ENCODE measurements at regions not wholly inside any gene's neighbourhood (a gene's known extent, or its start where the extent isn't known, plus 50 kb on each side); places are given as distances from the start of the nearest gene placed in this dataset.

DNA sequence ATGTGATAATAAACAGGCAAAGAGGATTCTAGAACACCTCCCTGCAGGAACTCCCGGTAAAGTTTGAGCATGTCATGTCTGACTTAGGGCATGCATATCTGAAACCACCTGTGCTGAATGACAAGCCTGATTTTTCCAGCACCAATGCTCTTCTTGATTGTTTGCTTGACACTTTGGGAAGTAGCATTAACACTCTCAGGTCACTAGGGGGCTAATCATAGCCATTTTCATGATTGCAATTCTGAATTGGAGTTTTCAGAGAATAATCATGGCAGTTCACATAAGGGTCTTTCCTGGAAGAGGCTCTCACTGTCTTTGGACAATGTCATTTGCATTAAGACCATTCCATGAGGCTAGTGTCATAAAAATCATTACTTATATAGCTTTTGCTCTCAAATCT lies 234.4 kb upstream of the MTNR1B start:
- DNase-seq (ENCODE audit: insufficient read length, low spot score), result no peak
- no peak for FAIRE-seq

DNA sequence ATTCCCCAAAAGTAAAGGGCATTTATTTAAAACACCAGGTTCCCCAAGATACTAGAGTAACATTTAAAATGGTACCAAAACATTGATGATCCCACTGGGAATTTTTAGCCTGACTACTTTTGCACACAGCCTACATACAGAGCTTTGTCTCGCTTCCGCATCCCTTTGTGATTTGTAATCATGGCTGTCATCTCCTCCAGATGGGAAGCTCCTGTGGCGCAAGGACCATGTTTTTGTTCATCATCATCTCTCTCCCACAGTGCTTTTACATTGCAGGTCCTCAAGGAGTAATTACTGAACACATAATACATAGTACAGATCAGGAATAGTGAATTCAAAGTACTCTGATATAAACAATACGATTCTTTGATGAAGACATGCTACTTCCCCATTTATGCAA lies 231.2 kb upstream of the MTNR1B start:
- FAIRE-seq (no peak), DNase-seq (ENCODE audit: insufficient read length, low spot score) (no peak)

DNA sequence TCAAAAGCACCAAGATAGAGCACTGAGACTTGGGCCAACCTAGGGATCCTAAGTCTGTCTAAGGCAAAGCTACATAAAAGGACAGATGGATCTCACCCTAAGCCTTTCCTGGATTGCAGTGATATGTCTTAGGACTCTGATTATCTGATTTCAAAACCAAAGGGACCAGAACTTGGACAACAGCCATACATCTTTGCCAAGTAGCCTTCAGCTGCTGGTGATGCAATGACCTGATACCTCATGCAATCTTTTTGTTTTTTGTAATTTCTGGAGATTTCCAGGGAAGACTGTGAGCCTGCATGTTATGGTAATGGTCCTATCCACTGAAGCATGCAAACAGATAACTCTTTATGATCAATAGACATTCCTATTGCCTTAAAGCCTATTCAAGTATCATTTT lies 230.4 kb upstream of the MTNR1B start:
- FAIRE-seq (no peak), DNase-seq (ENCODE audit: insufficient read length, low spot score) (no peak)

DNA sequence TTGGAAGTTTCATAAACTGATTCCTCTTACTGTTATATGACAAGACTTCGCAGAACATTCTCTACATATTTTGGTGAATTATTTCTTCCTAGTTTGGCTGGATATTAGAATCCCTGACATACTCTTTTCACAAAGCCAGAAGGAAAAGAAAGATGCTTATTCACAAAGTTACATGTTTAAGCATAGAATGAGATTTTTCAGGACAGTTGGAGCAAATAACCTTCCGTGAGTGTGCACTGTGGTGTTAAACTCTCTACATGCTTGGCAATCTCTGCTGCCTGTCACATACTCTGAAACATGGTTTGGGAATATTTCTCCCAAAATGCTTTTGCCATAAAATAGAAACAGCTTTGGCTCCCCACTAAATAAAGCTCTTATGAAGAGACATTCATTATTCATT lies 230.0 kb upstream of the MTNR1B start:
- DNase-seq (ENCODE audit: insufficient read length, low spot score) (no peak), FAIRE-seq (no peak)

DNA sequence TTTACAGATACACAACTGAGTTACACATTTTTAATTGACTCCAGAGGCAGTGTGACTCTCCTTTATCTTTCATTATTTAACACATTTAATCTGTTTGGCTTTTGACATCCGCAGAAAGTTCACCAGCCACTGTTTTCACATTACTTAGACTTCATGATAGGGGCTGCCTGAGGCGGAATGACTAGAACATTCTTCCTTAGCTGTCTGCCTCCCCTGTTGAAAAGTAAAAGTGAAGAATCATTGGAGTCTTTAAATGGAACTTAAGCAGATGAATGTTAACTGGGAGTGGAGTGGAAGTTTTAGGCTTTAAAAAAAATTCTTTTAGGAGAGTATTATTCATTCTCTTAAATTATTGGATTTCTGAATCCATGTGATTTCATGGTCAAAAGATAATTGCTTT lies 229.2 kb upstream of the MTNR1B start:
- FAIRE-seq, result no peak

DNA sequence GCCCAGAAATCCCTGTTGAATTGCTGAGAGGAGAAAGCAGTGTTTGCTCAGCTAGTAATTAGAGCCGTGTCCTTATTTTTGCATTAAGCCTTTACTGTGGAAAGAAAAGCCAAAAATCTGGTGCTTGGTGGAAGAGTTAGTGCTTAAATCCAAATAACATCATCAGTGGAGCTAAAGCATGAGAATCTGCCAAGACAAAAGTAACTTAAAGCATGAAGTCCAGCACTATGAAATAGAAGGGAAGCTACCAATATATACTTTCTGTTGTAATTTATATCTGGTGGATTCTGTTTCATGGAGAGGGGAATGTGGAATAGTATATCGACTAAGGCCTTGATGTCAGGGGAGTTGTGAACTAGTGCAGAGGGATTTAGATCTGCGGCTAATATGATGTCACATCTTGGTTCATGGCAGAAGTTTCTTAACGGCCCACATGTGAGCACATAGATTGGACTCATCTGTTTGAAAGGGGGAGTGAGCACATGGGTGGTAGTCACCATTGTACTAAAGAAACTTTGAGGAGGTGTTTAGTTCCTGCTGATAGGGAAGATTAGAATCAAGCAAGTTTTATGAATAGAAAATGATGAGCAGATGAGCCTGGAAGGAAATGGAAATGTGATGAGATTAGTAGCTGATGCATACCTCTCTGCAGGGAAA lies 224.4 kb upstream of the MTNR1B start:
- DNase-seq (ENCODE audit: insufficient read length, low spot score) (no peak), FAIRE-seq (no peak)

More for the DNA sequence above, 229.2 kb upstream of the MTNR1B start:
- DNase-seq (ENCODE audit: insufficient read length, low spot score), result no peak

DNA sequence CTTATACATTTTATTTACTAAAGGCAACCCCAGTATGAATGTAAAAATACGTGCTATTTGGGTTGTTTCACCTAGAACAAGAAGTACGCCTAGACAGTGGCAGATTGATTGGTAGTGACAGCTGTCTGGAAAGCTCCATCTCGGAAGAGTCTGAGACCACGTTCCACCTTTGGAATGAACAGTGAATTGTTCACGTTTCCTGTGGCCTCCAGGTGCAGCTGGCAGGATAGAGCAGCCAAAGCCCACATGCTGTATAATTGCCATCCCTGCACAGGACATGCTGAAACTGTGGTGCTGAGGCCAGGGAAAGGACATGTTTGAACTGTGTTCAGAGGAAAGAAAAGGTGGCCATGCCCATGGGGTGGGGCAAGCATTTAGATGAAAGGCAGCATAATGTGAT lies 218.7 kb upstream of the MTNR1B start:
- FAIRE-seq (no peak), DNase-seq (ENCODE audit: insufficient read length, low spot score) (no peak)

DNA sequence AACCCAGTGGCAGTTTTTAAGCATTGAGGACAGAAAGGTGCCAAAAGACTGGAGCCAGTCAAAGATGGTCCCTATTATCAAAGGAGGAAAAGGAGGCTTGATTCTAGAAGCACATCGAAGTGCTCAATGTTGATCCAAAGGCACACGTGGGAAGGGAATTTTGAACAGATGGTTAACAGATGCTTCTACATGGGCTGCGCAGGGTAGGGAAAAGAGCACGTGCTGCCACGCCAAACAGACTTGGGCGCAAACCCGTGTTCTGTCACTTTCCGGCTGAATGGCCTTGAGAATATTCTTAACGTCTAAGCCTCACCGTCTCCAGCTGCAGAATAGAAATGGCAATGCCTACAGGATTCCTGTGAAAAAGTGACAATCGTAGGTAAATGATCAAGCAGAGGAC lies 217.9 kb upstream of the MTNR1B start:
- DNase-seq (ENCODE audit: insufficient read length, low spot score) (no peak), FAIRE-seq (no peak)

DNA sequence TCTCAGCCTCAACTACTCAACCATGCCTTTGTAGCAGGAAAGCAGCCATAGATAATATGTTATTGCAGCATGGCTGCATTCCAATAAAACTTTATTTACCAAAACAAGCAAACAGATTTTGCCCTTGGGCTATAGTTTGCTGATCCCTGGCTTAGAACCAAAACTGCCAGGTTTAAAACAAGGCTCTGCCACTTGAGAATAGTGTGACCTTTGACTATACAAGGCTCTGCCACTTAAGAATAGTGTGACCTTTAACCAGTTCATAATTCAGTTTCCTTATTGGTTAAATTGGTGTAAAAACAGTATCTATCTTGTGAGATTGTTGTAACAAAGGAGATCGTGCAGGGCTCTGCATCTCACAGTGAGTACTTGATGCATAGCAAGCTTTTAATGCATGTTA lies 217.3 kb upstream of the MTNR1B start:
- FAIRE-seq (no peak), DNase-seq (ENCODE audit: insufficient read length, low spot score) (no peak)

DNA sequence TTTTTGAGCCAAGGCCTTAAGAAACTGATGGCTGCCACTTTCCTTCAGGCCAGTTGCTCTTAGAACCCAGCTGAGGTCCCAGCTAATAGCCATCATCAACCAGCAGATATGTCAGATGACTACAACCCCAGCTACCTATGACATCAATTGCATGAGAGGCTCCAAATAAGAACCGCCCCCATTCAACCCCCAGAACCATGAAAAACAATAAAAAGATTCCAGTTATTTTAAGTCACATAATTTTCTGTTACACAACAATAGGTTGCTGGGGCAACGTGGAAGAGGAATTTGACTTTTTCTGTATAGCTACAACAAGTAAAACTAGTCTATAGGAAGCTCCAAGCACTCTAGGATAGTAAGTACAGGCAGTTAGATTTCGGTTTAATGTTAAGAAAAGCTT lies 216.3 kb upstream of the MTNR1B start:
- DNase-seq (ENCODE audit: insufficient read length, low spot score) (no peak), FAIRE-seq (no peak)

DNA sequence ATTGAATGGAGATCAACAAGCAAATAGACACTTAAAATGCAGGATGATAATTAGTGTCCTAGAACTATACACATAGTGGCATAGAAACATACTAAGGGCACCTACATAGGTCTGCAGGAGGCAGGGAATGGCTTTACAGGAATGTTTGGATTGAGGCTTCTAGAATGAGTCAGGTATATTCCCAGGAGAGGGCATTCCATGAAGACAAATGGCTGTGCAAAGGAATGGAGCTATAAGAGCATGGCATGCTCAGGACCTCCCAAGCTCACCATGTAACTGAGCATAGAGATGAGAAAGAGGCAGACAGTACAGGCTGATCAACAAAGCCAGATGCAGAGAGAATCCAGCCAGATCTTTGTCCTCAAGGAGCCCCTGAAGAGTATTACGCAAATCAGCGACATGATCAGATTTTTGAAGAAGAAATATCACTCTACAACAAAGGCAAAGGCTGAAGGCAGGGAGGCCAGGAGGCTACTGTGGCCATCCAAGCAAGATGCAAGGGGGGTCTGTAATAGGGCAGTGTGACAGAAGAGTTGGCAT lies 211.1 kb upstream of the MTNR1B start:
- no peak for DNase-seq (ENCODE audit: insufficient read length, low spot score)
- FAIRE-seq, result no peak

DNA sequence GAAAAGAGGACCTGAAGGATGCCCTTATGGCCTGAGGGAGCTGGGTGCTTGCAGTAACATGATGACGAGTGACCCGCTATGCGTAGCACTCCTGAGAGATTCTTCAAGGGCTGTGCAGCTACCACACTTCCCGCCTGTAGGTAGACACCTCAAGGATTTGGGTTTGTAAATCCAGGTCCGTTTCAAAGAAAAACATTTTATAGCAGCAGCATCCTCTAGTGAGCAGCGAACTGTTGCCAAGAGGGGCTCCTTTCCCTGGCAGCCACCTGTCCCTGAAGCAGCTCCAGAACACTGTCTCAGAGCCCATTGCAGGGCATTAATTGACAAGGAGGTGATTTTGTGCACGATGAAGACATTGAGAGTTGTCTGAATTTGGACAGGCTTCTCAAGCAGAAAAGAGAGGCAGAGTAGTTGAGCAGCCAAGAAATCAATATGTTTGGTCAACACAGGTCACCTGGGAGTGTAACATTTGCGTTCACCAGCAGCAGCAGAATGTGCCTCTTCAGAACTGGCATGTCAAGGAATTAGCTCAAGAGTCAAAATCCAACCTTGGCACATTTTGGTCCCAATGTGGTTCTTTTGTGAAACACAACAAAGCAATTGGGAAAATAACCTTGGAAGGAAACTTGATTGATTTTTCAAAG lies 209.8 kb upstream of the MTNR1B start:
- no peak for DNase-seq (ENCODE audit: insufficient read length, low spot score)
- no peak for FAIRE-seq

DNA sequence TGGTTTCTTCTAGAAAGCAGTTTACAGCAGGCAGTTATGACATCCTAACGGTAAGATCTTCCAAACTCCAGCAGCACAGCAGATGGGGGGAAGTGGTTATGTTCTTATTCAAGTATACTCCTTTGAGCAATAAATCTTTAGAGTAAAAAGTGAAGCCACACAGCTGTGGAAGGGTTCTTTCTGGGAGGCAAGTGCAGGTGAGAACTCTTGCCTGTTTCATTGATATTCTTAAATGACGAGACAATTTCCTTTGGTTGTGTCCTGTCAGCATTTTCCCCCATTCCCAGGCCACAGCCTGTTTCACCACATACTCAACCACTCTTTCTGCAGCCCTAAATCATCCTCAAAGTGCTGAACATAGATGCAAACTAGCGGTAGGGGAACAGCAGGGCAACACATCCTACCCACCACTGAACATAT lies 207.3 kb upstream of the MTNR1B start:
- no peak for FAIRE-seq
- no peak for DNase-seq (ENCODE audit: insufficient read length, low spot score)

DNA sequence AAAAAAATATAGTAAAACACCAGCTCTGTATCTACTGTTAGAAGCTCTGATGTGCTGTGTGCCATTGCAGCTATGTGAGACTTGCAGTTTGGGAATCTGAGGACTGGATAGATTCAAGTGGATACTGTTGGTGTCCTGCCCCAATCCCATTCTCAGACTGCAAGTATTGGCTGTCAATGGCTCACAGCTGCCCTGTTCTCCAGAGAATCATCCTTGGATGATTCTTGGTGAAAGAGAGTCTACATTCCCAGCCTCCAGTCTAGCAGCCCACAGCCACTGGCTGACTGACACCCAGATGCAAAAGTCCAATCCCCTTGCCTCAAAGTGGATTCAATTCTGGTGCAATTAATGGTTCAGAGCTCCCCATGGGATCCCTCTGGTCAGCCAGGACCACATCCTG lies 206.1 kb upstream of the MTNR1B start:
- FAIRE-seq (no peak), DNase-seq (ENCODE audit: insufficient read length, low spot score) (no peak)

DNA sequence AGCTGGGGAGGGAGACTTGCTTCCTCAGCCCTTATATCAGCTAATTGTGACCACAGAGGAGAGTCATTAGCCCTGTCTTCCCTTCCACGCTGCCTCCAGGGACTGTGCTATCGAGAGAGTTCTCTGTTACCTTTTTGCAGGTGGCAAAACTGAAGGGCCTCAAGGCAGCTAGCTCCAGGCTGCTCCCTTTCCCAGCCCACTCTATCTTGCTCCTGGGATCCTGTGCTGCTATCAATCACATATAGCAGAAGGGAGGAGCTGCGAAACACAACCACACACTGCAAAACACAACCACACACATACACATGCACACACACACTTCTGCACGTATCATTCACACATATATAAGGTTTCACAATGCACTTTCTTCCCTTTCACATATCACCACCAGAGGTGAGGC lies 205.3 kb upstream of the MTNR1B start:
- FAIRE-seq, result no peak
- no peak for DNase-seq (ENCODE audit: insufficient read length, low spot score)

DNA sequence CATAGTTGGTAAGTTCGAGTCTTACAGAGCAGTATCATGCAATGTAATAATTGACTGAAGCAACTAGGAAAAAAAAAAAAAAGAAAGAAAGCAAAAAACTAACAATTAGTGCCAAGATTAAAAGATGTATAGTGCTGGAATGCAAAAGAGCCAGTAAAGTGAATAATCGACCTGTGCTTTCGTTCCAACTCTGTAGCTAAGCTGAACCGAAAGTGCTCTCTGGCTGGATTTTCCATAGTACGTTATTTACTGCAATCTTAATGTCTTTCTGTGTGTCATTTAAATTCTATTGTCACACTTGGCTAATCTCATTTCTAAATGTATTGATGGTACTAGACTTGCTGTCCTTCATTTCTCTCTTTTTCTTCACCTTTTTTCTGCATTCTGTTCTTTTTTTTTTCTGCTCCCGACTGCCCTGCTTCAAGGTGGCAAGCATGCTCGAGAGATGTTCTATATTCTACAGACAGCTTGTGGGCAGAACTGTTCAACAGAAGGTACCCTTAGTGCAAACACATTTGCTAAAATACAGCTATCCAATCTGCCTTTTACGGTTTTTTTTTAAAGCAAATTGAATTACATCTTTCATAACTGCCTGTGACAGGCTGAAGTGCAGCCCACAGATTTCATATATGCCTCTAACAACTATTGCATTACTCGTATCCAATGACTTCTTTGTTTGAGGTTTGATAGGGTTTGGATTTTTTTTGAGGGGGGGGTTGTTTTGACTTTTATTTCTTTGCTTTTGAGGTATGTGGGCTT lies 204.2 kb upstream of the MTNR1B start:
- DNase-seq (ENCODE audit: insufficient read length, low spot score) (no peak), FAIRE-seq (no peak)

DNA sequence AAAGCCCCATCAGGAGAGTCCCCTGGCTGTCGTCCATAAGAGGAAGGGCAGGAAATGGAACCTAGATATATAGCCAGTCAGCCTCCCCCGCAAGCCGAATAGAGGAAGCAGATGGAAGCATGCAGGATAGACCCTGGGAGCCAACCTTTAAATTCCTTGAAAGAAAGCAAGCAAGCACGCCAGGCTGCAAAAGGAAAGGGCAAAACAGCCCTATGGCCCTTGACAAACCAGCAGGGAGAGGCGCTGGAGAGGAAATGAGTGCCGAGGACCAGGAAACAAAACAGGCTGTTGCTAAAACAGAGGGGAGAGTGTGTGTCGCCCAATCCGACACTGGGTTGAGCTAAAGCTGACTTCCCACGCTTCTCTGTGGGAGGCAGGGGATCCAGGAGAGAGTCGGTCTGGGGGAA lies 203.5 kb upstream of the MTNR1B start:
- peak; percentile 5 for DNase-seq (ENCODE audit: insufficient read length, low spot score)
- no peak for FAIRE-seq

DNA sequence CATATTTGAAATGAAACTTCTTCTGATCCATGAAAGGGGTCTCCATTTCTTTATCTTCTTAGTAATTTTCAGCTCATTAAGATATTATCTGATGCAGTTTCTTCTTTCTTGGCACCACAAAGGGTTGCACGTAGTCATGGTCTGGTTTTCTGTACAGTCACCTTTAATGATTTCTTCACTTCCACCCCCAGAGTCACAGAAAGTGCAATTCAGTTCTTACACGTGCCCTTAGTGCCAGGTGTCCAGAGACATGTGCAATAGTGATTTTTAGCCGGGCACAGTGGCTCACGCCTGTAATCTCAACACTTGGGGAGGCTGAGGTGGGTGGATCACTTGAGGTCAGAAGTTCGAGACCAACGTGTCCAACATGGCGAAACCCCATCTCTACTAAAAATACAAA lies 202.8 kb upstream of the MTNR1B start:
- DNase-seq (ENCODE audit: insufficient read length, low spot score) (no peak), FAIRE-seq (no peak)

DNA sequence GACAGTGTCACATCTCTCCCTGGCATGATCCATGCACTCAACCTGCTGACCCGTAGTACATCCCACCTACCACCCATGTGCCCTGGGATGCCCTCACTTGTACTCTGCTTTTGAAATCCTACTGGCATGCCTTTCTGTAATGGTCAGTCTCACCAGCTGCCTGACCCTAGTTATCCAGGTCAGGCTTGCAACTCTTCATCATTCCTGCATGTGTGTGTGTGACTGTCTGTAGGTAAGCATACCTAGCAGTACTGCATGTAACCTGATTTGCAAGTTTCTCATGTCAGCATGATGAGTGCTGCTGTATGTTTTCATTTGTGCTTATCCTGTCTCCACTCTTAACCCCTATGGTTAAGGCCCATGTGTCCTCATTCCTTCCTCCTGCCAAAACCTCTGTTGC lies 202.0 kb upstream of the MTNR1B start:
- FAIRE-seq, result no peak
- DNase-seq (ENCODE audit: insufficient read length, low spot score), result no peak

DNA sequence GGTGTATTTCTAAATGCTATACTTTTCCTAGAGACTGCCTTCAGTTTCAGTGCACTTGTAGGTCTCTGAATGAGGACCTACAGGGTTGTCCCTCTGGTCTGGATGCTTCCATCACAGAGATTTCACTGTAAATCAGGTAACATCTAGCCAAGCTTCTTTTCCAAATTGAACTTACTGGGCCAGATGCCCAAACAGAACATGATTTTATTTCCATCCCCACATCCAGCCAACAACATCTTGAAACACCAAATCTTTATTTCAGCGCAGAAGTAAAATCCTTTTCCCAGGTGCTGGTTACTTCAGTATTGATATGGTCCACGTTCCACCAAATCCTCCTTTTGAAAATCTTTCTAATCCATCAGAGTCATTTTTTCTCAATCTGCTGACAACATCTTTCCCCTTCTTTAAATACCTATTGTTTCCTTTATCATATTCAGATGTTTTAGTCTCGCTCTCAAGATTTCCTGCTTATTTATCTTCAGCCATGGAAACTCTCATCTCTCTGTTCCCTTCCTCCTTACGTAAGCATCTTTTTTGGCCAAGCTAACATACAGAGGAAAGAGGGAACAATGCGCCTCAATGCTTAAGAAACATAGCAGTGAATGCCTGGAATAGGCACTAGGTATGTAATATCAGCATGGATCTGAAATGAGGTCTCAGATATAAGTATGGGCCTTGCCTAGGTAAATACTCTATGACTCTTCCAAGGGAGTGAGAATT lies 201.2 kb upstream of the MTNR1B start:
- FAIRE-seq (no peak), DNase-seq (ENCODE audit: insufficient read length, low spot score) (no peak)

DNA sequence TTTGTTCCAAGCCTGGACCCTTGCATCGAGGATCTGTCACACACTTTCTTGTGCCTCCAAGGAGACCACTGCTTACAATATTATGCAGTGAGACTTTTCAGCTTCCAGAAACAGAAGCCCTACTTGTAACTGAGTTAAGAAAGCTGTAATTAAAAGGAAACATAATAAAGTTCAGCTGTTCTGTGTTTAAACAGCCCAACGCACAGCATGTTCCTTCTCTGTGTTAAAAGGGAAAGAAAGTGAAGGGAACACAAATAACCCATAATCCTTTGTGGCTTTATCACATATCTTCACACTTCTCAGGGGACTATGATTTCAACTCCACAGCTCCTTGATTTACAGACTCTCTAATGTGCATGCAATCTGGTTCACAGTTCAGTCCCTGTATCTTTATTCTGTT lies 200.3 kb upstream of the MTNR1B start:
- no peak for DNase-seq (ENCODE audit: insufficient read length, low spot score)
- no peak for FAIRE-seq

All from HTR-8/SVneo (cell line).